Skeletal muscle cell (primary cell): ENCODE measurements at regions not wholly inside any gene's neighbourhood (a gene's known extent, or its start where the extent isn't known, plus 50 kb on each side); places are given as distances from the start of the nearest gene placed in this dataset.

Source experiments
- DNase-seq: peaks from one replicate; pipeline ENCODE4 v3.0.0-alpha.2; 2010; ENCODE audit warnings: low read depth
- H3K4me3 ChIP-seq: 2 replicates; pipeline ENCODE4 v1.5.1; 2011; ENCODE audit warnings: low read depth, mild to moderate bottlenecking, control low read depth, low read length, moderate library complexity

- no peak overlapping the region for H3K4me3 ChIP-seq
- no peak for DNase-seq
Measured at GRCh38 chr6:156618600-156619205, 158.5 kb upstream of the ARID1B start.

GRCh38 chr6:156617941-156618340, 159.2 kb upstream of the ARID1B start:
- H3K4me3 ChIP-seq: no peak overlapping the region
- DNase-seq: no peak

GRCh38 chr6:156617376-156617775, 159.8 kb upstream of the ARID1B start:
- H3K4me3 ChIP-seq: no peak overlapping the region
- DNase-seq: no peak

GRCh38 chr6:156616495-156616894, 160.7 kb upstream of the ARID1B start:
- H3K4me3 ChIP-seq: no peak overlapping the region
- no peak for DNase-seq

GRCh38 chr6:156613996-156614395, 163.2 kb upstream of the ARID1B start:
- no peak overlapping the region for H3K4me3 ChIP-seq
- no peak for DNase-seq

GRCh38 chr6:156612361-156612760, 164.8 kb upstream of the ARID1B start:
- H3K4me3 ChIP-seq: no peak overlapping the region
- no peak for DNase-seq

GRCh38 chr6:156602066-156602385, 175.2 kb upstream of the ARID1B start:
- DNase-seq: no peak
- H3K4me3 ChIP-seq: no peak overlapping the region

GRCh38 chr6:156601152-156602065, 175.8 kb upstream of the ARID1B start:
- no peak for DNase-seq
- H3K4me3 ChIP-seq: no peak overlapping the region

GRCh38 chr6:156600678-156601077, 176.5 kb upstream of the ARID1B start:
- DNase-seq: no peak
- no peak overlapping the region for H3K4me3 ChIP-seq

- peak; percentile 2 for DNase-seq
- H3K4me3 ChIP-seq: no peak overlapping the region
Measured at GRCh38 chr6:156599978-156600590, 177.1 kb upstream of the ARID1B start.

- H3K4me3 ChIP-seq: no peak overlapping the region
- no peak for DNase-seq
Measured at GRCh38 chr6:156599366-156599765, 177.8 kb upstream of the ARID1B start.

GRCh38 chr6:156598855-156599180, 178.4 kb upstream of the ARID1B start:
- DNase-seq: no peak
- no peak overlapping the region for H3K4me3 ChIP-seq

GRCh38 chr6:156598071-156598854, 178.9 kb upstream of the ARID1B start:
- no peak overlapping the region for H3K4me3 ChIP-seq
- no peak for DNase-seq

- DNase-seq: no peak
- no peak overlapping the region for H3K4me3 ChIP-seq
Measured at GRCh38 chr6:156597095-156597494, 180.1 kb upstream of the ARID1B start.

- no peak overlapping the region for H3K4me3 ChIP-seq
- DNase-seq: no peak
Measured at GRCh38 chr6:156595476-156595875, 181.7 kb upstream of the ARID1B start.

- no peak overlapping the region for H3K4me3 ChIP-seq
- DNase-seq: no peak
Measured at GRCh38 chr6:156593893-156594292, 183.3 kb upstream of the ARID1B start.

- H3K4me3 ChIP-seq: no peak overlapping the region
- DNase-seq: no peak
Measured at GRCh38 chr6:156593127-156593526, 184.1 kb upstream of the ARID1B start.

- DNase-seq: no peak
- H3K4me3 ChIP-seq: no peak overlapping the region
Measured at GRCh38 chr6:156590482-156590881, 186.7 kb upstream of the ARID1B start.

GRCh38 chr6:156589281-156589680, 187.9 kb upstream of the ARID1B start:
- DNase-seq: peak; percentile 12
- no peak overlapping the region for H3K4me3 ChIP-seq

GRCh38 chr6:156587751-156588301, 189.4 kb upstream of the ARID1B start:
- no peak for DNase-seq

More at GRCh38 chr6:156587751-156588301, 189.4 kb upstream of the ARID1B start:
- no peak overlapping the region for H3K4me3 ChIP-seq
